Left lung (tissue), 4 donors: ENCODE measurements at regions not wholly inside any gene's neighbourhood (a gene's known extent, or its start where the extent isn't known, plus 50 kb on each side); places are given as distances from the start of the nearest gene placed in this dataset.

ENCODE experiments used
- ATAC-seq: fragments of 200-7000 bp; cut with Tn5 transposase; one replicate; pipeline ENCODE4 v1.9.1; 2020; ENCODE audit warnings: moderate library complexity
- DNase-seq, 4 donors: peaks; one replicate each; pipeline ENCODE4 v3.0.0-alpha.2; 2013 to 2020
- H3K27ac ChIP-seq, 2 donors: fragments of 200-600 bp; sonication (generic) in 1 of 2; one replicate each; pipeline versions ENCODE4 v1.5.0 to v1.8.0; 2020 to 2021
- H3K27me3 ChIP-seq, 2 donors: fragments of 200-600 bp; sonication (generic) in 1 of 2; one replicate each; pipeline versions ENCODE4 v1.5.0 to v1.8.0; 2020 to 2021
- H3K36me3 ChIP-seq, 2 donors: fragments of 200-600 bp; sonication (generic) in 1 of 2; one replicate each; pipeline versions ENCODE4 v1.5.0 to v1.8.0; 2020 to 2021
- H3K4me1 ChIP-seq, 2 donors: fragments of 200-600 bp; one replicate each; pipeline ENCODE4 v1.8.0; 2021
- H3K4me3 ChIP-seq, 2 donors: fragments of 200-600 bp; sonication (generic) in 1 of 2; one replicate each; pipeline versions ENCODE4 v1.5.0 to v1.8.0; 2020 to 2021; ENCODE audit warnings: mild to moderate bottlenecking in 1 of 2
- H3K9me3 ChIP-seq, 2 donors: fragments of 200-600 bp; sonication (generic) in 1 of 2; one replicate each; pipeline versions ENCODE4 v1.5.0 to v1.8.0; 2020 to 2021
- CTCF ChIP-seq, 2 donors: fragments of 200-600 bp; sonication (generic) in 1 of 2; IDR thresholded peaks; one replicate each; pipeline versions ENCODE4 v1.5.0 to v1.8.0; 2021; ENCODE audit warnings: antibody characterized with exemption in 2 of 2
- intact Hi-C, 2 donors: fragments of 100-400 bp; cut with DNase I; formaldehyde crosslinking; loops; one replicate each; pipeline versions ENCODE4 v1.11.2 to v1.14.2; 2022
- donor health status: DM: no; HTN: yes; CAD: no.
- donor health status: DM: no; HTN: no; CAD: no.

- peak; percentile 54 for ATAC-seq
- TF ChIP-seq CTCF (IDR thresholded peaks at IDR 0.05), result no peak
- Histone ChIP-seq H3K36me3 (no peaks in the 10 kb centered on the region), H3K4me1 (no peaks in the 10 kb centered on the region), H3K4me3 (no peak overlapping the region), H3K27ac (no peak overlapping the region), H3K9me3 (no peaks in the 10 kb centered on the region), H3K27me3 (no peaks in the 10 kb centered on the region)
- intact Hi-C loops, result no loop called here
- DNase-seq, result no peak
Observed at GRCh38 chr6:134466771-134467525, 149.0 kb upstream of the SGK1 start.

GRCh38 chr6:134464690-134465411 is 146.9 kb upstream of the SGK1 start:
- Histone ChIP-seq H3K4me1 (no peaks in the 10 kb centered on the region), H3K9me3 (no peaks in the 10 kb centered on the region), H3K27ac (no peak overlapping the region), H3K4me3 (no peak overlapping the region), H3K27me3 (no peaks in the 10 kb centered on the region), H3K36me3 (no peaks in the 10 kb centered on the region)
- ATAC-seq (no peak), DNase-seq (no peak)
- no peak for TF ChIP-seq CTCF (IDR thresholded peaks at IDR 0.05)
- intact Hi-C loops, result no loop called here

GRCh38 chr6:134458857-134459657 is 141.1 kb upstream of the SGK1 start:
- DNase-seq, result no peak
- no peak for TF ChIP-seq CTCF (IDR thresholded peaks at IDR 0.05)

GRCh38 chr6:134457941-134458340 is 140.0 kb upstream of the SGK1 start:
- no peak for TF ChIP-seq CTCF (IDR thresholded peaks at IDR 0.05)
- Histone ChIP-seq H3K9me3 (no peaks in the 10 kb centered on the region), H3K36me3 (no peaks in the 10 kb centered on the region), H3K4me3 (no peak overlapping the region), H3K4me1 (peaks cover 0 to 3% of the 10 kb centered on the region in 2 donors), H3K27me3 (no peaks in the 10 kb centered on the region), H3K27ac (no peak overlapping the region)
- ATAC-seq, result no peak
- intact Hi-C loops, result no loop called here
- no peak for DNase-seq

More at GRCh38 chr6:134458857-134459657, 141.1 kb upstream of the SGK1 start:
- peak; percentile 53 for ATAC-seq
- no peaks in the 10 kb centered on the region for H3K27me3 ChIP-seq
- intact Hi-C loops, result no loop called here
- no peaks in the 10 kb centered on the region for H3K9me3 ChIP-seq
- no peaks in the 10 kb centered on the region for H3K36me3 ChIP-seq
- H3K27ac ChIP-seq, result no peak overlapping the region
- H3K4me3 ChIP-seq, result no peak overlapping the region
- peaks cover 0 to 3% of the 10 kb centered on the region in 2 donors for H3K4me1 ChIP-seq

GRCh38 chr6:134456226-134456625 is 138.3 kb upstream of the SGK1 start:
- H3K4me1 ChIP-seq, result peaks cover 0 to 3% of the 10 kb centered on the region in 2 donors
- intact Hi-C loops, result no loop called here
- no peaks in the 10 kb centered on the region for H3K27me3 ChIP-seq
- H3K4me3 ChIP-seq, result no peak overlapping the region
- no peaks in the 10 kb centered on the region for H3K9me3 ChIP-seq
- DNase-seq, result no peak
- no peak overlapping the region for H3K27ac ChIP-seq
- ATAC-seq, result no peak
- no peak for TF ChIP-seq CTCF (IDR thresholded peaks at IDR 0.05)
- H3K36me3 ChIP-seq, result no peaks in the 10 kb centered on the region
